GM21576 (cell line): ENCODE measurements at regions not wholly inside any gene's neighbourhood (a gene's known extent, or its start where the extent isn't known, plus 50 kb on each side); places are given as distances from the start of the nearest gene placed in this dataset.
A peak's percentile ranks its signal among the peaks of the same experiment; 100 is the strongest.

Experiments used
- ATAC-seq: cut with Tn5 transposase; IDR thresholded peaks from one replicate; pipeline ENCODE4 v1.9.1; 2021; ENCODE audit warnings: mild to moderate bottlenecking, moderate library complexity; ENCODE audit not compliant: unreplicated experiment

DNA sequence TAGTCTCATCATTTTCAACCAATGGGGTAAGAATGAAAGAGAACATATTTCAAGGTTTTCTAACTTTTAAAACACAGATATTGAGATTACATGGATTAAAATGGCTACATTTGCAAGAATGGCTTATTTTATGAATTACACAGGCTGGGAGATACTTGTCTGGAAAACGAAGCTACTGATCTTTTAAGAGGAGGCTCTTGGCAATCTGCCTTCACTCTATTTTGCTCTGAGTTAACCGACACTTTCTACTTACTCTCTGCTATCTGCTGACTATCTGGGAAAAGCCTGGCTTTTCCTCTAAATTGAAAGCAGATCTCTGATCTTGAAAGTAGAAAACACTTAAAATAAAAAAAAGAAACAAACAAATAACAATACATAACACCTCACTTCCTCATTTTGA lies 325.4 kb upstream of the LINC00305 start:
- no peak for ATAC-seq

DNA sequence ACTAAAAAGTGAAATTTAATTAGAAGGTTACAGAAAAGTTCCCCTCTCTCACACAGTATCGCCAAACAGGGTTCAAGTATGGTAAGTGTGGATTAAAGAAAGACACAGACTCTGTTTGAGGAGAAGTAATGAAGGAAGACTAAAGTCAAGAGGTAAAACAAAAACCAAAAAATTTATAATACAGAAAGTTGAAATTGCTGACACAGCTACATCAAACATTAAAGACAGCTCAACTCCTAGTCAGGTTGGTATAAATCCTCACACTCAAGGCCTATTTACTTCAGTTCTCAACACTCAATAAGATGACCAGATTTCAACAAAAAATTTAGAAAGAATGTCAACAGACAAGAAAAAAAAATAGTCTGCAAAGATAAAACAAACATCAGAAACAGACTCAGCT lies 300.5 kb upstream of the LINC00305 start:
- no peak for ATAC-seq

DNA sequence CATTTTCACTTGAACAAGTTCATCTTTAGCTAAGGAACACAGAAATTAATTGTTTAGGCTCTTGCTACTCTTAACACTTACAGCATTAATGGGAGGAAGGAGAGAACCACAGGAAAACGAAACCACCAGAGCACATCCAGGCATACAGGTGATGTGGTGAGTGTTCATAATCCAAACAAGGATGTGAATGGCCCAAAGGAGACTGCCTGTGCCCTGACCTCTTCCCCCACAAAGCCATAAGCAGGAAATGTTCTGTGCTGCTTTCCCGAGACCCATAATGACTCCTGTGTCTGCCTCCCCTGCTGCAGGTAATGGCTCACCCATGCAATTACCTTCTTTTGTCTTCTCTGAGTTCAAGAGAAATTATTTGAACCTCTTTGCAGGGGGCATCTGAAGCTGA lies 295.9 kb upstream of the LINC00305 start:
- no peak for ATAC-seq

DNA sequence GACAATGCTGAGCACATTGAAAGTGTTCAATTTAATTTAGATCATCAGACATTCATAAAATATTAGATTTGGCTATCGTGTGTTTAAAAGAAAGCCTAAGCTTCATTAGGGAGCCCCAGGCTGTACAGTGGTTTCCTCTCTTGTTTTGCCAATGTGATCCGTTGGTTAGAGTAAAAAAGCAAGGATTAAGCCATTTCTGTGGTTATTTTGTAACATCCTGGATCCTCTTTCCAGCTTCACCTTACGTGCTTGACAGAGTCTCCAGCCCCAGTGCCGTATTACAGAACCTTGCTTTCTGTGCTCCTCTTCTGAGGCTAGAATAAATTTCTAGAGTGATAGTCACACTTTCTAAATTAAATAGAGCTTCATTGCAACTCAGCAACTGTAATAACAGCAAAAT lies 289.3 kb upstream of the LINC00305 start:
- no peak for ATAC-seq

DNA sequence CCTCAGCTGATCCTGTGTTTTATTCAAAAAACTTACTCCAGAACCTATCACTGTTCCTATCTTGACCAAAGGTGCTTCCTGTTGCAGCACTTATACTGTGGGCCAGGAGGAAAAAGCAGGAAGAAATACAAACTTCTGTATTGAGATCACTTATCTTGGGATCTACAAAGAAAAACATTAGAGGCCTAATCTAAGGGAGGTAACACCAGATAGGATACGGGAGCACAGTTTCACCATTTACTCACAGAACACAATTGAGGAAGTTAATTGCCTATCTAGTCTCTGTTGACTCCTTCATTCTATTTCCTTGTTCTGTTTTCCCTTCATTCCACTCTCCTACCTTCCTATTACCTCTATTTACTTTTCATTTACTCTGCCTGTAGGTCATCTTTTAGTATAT lies 287.2 kb upstream of the LINC00305 start:
- no peak for ATAC-seq

DNA sequence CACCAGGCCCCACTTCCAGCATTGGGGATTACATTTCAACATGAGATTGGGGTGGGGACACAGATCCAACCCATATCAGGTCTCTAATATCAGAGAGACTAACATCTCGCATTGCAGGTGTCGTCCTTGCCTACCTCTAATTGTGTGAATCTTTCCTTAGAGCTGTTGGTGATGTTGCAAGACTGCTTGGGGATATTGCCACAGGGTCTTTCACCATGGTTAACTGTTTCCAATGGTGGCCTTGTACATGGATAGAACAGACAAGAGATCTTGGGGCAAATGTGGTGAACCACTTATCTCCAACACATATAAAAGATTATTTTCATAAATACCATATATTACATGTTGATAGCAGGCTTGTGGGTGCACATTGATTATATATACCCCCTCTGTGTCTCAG lies 270.3 kb upstream of the LINC00305 start:
- ATAC-seq, result no peak

DNA sequence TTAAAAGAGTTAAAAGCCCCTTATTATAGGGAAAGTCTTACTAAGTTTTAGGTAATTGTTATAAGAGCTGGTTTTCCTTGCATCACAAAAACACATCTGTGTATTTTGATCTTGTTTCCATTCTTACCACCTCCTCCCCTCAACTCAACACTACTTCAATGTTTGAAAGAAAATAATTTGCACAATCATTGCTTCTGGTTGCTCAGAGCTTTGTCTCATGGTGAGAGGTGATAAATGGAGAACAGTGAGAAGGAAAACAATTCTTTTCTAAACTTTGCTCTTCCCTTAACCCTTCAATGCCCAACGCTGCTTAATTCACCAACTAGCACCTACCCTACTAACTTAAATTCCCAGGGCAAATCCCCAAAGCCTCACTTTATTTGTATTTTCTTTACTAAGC lies 268.1 kb upstream of the LINC00305 start:
- ATAC-seq, result no peak

DNA sequence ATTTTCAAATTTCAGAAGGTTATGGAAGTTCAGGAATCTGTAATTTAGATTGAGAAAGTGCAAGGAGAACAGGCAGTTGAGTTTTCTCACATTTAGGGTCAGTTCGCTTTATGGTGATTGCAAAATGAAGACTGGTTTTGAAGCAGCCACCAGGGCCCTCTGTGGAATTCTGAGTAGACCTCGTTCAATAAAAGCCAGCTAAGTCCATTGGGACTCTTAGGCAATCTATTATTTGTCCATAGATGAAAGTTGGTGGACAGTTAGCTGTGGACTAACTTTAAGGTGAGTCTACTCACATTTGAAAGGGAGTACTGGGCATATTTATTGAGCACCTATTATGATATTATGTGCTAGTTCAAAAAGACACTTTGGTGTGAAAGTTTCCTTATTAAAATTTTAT lies 266.3 kb upstream of the LINC00305 start:
- ATAC-seq, result no peak

DNA sequence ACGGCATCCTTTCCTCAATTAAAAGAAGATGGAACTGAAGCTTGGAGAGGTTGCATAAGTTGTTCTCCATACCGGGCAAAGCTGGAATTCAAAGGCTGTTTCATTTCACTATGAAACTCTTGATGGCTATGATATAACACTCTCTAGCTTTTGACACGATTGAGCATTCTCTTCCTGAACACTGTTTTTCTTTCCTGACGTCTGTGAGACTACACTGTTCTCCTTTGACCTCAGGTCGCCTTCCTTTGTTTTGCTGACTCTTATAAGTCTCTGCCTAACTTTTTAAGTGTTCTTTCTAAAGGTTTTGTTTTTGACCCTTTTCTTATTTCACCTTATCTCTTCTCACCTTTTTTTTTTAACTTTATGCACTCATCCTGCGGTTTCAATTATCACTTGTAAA lies 261.8 kb upstream of the LINC00305 start:
- no peak for ATAC-seq

DNA sequence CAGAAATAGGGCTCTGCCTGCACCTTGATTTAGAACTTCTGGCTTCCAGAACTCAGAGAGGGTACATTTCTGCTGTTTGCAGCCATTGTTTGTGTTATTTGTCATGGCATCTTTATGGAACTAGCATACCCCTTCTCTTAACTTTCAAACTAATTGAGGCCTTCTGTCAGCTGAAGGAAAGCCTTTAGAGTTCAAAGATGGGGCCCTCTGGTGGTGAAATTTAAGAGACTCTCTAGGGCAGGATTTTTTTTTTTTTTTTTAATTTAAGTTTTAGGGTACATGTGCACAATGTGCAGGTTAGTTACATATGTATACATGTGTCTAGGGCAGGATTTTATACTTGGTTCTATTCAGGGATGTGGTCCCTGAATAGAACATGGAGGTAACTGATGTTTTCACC lies 260.6 kb upstream of the LINC00305 start:
- peak; percentile 58 for ATAC-seq

DNA sequence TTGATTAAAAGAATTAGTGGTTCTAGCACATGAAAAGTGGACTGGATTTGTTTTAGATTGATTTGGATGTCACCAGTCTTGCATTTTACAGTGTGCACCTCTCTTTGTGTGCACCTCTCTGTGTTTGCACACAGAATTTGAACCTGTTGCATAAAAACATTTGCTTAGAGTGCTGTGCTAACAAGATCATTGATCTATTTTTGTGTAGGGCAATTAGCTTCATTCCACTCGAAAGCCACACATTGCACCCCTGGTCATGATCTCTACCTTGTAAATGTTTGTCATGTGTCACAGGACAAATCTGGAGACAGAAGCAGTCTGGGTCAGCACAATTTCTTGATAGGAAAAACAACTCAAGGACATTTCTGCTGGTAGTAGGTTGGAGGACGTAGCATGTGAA lies 258.7 kb upstream of the LINC00305 start:
- no peak for ATAC-seq

DNA sequence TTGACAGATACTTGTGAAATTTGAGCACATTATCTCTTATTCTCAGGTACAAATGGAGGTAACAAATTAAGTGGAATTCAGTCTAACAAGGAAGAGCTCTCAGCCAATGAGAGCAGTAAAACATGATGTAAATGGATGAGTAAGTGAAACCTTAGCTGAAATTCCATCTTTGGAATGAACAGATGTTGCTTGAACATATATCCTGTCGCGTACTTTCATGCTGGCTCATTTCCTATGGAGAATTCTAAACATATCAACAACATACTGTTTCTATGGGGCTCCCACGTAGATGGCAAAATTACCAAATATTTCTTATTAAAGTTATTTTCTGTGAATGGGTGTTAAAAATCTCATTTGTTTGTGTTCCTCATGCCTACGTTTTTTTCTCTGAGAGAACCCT lies 256.3 kb upstream of the LINC00305 start:
- no peak for ATAC-seq

DNA sequence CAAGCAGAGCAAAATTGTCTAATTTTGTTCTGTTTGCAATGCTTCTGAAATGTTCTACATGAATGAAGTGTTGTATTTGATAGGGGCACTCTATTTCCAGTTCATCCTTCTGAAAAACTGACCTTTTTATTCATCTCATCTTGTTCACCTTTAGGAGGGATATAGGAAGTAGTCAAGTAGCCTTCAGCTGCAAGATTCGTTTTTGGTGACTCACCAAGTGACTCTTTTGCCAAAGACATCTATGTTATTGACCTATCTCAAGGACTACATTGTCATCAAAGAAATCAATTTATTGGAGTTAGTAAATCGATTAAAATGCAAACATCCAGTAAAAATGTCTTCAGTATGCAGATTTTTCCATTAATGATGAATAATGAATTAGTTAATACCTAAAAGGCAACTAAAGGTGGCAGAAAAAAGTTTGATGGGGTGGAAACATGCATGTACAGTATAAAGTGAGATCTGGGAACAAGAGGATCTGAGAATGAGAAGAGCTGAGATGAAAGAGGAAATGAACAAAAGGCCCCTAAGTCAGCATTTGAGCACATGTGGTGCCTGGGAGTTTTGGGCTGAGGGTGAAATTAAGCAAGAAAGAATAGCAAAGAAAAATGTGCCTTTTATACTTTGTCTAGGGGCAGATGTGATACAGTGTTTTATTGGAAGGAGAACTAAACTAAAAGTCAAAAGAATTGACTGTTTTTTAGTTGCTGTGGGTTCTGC lies 255.1 kb upstream of the LINC00305 start:
- ATAC-seq, result no peak

DNA sequence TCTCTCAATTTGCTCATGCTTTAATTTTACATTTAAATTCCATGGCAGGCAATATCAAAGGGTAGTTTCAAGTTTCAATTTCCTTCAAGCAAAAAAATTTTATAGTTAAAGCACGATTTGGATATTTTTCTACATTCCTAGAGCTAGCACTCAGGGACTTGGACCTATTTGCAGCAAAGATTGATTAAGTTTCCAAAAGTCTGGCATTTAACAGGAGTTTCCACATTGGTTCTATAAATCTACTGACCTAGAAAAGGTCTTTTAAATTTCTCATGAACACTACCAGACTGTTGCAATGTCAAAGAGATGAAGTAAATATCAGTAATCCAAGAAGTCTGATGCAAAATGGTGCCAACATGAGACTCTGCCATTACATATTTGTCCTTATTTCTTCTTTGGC lies 253.7 kb upstream of the LINC00305 start:
- ATAC-seq, result no peak

DNA sequence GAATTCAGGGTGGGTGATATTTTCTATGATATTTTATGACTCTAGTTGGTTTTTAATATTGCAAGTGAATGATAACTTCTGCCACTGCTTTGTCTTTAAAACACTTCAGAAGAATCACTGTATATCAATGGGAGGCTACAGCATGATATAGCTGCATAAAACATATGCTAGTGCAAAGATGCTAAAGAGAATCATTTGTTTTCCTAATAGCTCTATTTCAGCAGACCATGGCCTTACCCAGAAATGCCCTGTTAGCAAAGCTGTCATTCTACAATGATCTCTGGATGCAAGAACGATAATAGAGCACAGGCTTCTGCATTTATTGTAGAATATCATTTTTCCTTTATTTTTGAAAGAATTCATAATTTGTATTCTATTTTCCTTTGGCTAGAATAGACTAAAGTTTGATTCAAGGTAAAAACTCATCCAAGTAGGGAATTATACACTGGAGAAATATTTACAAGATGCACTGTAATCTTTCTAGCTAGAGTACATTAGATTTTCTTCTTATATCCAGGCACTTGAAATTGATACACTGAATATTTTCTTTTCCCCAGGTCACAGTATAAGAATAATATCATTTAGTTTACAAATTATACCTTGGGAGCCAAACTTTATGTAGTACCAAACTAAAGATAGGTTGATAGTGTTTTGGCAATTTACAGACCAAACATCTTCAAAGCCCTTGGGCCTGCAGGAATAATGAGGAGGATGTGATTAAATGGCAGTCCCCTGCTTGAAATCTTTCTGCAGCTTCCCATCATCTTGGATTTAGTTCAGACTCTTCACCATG lies 252.6 kb upstream of the LINC00305 start:
- no peak for ATAC-seq

DNA sequence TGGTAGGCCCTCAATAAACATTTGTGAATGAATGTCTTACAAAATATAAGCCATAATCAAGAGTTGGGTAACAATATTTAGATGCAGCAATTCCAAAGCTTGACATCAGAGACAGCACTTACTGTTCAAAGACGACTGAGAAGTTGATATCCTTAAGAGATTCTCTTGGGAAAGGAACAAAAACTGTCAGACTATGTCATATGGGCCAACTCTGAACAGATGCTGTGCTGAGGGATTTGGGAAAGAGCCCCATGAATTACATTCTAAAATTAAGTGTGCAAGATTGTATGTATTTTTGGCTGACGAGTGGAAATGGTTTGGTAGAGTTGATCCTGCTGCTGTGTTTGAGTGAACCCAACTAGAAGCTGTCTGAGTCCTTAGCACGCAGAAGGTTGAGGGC lies 250.7 kb upstream of the LINC00305 start:
- ATAC-seq, result no peak

DNA sequence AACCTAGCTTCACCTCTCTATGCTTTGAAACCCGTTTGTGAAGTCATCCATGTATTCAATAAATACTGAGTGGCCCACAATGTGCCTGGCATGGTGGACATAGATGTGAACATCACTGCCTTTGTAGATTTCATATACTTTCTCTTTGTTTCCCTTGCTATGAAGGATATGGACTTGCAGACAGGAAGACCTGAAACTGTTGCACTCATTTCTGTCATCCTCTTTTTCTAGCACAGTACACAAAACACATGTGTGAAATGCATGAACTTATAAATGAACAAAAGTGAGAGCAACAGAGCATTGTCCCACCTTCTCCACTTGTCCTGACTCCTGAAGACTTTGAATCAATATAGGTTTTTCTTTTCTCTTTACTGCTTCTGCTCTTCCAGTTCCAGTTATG lies 249.4 kb upstream of the LINC00305 start:
- no peak for ATAC-seq

DNA sequence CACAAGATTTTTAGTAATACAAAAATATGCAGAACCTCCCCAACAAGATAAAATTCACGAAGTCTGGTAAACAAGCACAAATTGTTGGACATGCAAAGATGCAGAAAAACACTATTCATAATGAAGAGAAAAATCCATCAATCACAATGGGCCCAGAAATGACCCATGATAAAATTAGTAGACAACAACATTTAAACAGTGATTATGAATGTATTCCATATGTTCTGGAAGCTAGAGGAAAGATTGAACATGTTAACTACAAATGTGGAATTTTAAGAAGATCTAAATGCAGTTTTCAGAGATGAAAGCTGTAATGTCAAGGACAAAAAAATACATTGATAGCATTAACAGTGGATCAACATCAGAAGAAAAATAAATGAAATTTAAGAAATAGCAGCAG lies 243.3 kb upstream of the LINC00305 start:
- ATAC-seq, result no peak

DNA sequence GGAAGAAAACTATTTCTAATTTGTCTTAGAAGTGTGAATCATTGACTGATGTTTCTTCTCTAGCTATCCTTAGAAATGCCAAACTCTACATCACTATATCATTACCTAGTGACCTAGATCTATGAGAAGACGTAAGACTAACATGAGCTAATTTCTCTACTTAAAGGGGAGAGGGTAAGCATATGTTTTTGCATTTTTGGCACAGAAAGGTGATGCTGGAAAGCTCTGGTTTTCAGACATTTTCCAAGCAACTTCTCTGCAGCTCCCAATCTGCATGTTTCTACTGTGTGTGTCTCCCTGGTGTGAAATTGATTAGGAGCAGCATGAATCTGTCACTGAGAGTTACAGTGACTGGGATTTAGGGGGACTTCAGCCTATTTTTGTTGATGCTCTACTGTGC lies 235.2 kb upstream of the LINC00305 start:
- no peak for ATAC-seq

DNA sequence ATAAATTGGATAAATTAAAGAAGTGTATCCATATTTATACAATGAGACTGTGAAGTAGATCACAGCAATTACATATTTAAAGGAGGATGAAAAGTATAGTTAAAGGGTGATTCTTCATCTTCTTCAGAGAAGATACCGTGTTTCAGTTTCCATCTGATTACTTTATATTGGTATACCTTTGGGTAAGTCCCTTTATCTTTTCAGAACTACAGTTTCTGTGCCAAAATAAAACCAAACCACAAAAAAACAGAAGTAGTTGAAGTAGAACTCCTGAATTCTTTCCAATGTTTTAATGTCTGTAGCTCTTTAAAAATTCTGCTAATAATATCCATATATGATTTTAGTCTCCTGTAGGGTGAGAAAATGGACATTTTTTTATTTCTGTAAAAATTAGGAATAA lies 231.2 kb upstream of the LINC00305 start:
- ATAC-seq, result peak; percentile 92

DNA sequence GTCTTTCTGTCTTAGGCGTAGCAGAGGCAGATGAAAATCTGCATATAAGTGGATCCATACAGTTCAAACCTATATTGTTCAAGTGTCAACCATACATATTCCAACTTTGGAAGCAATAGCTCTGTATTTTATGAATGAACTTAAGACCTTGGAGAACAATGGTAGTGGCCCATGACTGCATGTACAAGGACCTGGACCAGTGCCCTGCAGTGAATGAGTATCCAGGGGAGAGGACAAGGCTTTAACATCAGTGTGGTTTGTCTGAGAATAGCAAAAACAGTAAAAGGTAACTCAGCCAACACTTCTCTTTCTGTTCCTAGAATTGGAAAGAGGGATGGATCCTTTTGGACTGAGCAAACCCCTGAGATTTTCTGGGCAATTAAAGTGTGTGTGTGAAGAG lies 230.8 kb upstream of the LINC00305 start:
- ATAC-seq, result peak; percentile 16

DNA sequence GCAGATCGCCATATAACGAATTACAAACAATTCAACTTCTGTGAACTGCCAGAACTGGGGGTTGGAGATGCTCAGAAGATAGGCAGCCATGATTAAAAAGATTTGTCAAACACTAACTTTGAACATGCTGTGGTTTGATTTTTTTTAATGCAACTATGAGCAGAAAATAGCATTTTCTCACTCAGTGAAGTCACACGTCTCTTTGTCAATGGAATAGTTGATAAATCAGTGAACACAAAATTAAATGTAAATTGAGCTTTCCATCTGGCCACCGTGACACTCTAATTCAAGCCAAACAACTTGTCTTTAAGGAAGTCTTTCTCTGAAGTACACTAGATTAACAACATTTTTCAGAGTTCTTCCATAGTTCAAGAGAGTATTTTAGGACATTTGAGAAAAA lies 228.6 kb upstream of the LINC00305 start:
- ATAC-seq, result no peak

DNA sequence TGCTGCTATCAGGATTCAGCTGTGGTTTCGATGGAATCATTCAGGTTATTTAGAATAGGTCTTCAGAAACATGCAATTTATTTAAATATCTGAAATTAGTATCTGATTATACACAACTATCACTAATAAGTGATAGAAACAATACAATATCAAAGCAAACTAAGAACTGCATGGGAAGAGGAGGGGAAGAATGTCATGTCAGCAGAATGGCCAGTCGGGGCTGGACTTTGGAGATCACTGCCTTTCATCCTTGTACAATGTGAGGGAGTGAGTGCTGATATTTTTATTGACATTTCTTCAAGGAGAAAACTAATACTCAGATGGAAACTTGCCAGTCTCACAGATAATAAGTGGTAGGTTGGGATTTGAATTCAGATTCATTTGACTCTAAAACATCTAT lies 224.0 kb upstream of the LINC00305 start:
- ATAC-seq, result no peak
